Activated CD8-positive, alpha-beta T cell treated with anti-CD3 and anti-CD28 coated beads for 36 hours (primary cell): ENCODE measurements at regions not wholly inside any gene's neighbourhood (a gene's known extent, or its start where the extent isn't known, plus 50 kb on each side); places are given as distances from the start of the nearest gene placed in this dataset.

Source experiments
- ATAC-seq: fragments of 200-7000 bp; cut with Tn5 transposase; one replicate; pipeline ENCODE4 v1.10.0; 2021; ENCODE audit warnings: mild to moderate bottlenecking, moderate library complexity
- CTCF ChIA-PET: fragments of 350-600 bp; sonication (Branson Sonifier 250); formaldehyde crosslinking; loops from one replicate; lab custom pipeline; 2021; ENCODE audit warnings: antibody characterized with exemption; lab: Charles Lee
- POLR2A ChIA-PET: fragments of 350-600 bp; sonication (Branson Sonifier 250); formaldehyde crosslinking; loops from one replicate; lab custom pipeline; 2021; ENCODE audit warnings: antibody characterized with exemption; lab: Charles Lee
- DNase-seq: peaks from one replicate; pipeline ENCODE4 v3.0.0-alpha.2; 2020
- H3K27ac Mint-ChIP-seq: one replicate; pipeline ENCODE4 v1.8.0; 2021; ENCODE audit warnings: mild to moderate bottlenecking, mixed read lengths
- H3K27me3 Mint-ChIP-seq: one replicate; pipeline ENCODE4 v1.8.0; 2021; ENCODE audit warnings: mixed read lengths
- H3K36me3 Mint-ChIP-seq: one replicate; pipeline ENCODE4 v1.8.0; 2021; ENCODE audit warnings: low read depth, mixed read lengths
- H3K4me1 Mint-ChIP-seq: one replicate; pipeline ENCODE4 v1.8.0; 2021; ENCODE audit warnings: low read depth, mixed read lengths
- H3K4me3 Mint-ChIP-seq: one replicate; pipeline ENCODE4 v1.8.0; 2021; ENCODE audit warnings: mild to moderate bottlenecking, moderate library complexity, mixed read lengths
- H3K9me3 Mint-ChIP-seq: one replicate; pipeline ENCODE4 v1.8.0; 2021; ENCODE audit warnings: mixed read lengths
- CTCF ChIP-seq: fragments of 200-600 bp; IDR thresholded peaks from one replicate; pipeline ENCODE4 v1.8.0; 2022; ENCODE audit warnings: antibody characterized with exemption, mild to moderate bottlenecking
- intact Hi-C: fragments of 100-400 bp; cut with micrococcal nuclease; formaldehyde crosslinking; loops from one replicate; pipeline ENCODE4 v1.10.0; 2022

- Mint-ChIP-seq H3K9me3 (no peaks in the 10 kb centered on the region), H3K4me1 (no peaks in the 10 kb centered on the region), H3K27ac (no peak overlapping the region), H3K27me3 (no peaks in the 10 kb centered on the region), H3K4me3 (no peak overlapping the region), H3K36me3 (no peaks in the 10 kb centered on the region)
- DNase-seq (no peak), ATAC-seq (no peak)
- ChIA-PET CTCF (no interaction called here), POLR2A (no interaction called here)
- TF ChIP-seq CTCF, result no peak
- intact Hi-C loops, result no loop called here
These were observed 108.7 kb upstream of the FUNDC1 start for GRCh38 chrX:44651358-44651757.

GRCh38 chrX:44643723-44644122 lies 101.1 kb upstream of the FUNDC1 start:
- intact Hi-C loops, result no loop called here
- DNase-seq (no peak), ATAC-seq (no peak)
- H3K9me3 Mint-ChIP-seq, result no peaks in the 10 kb centered on the region
- H3K27me3 Mint-ChIP-seq, result no peaks in the 10 kb centered on the region
- no peaks in the 10 kb centered on the region for H3K4me1 Mint-ChIP-seq
- no peaks in the 10 kb centered on the region for H3K36me3 Mint-ChIP-seq
- TF ChIP-seq CTCF, result no peak
- H3K27ac Mint-ChIP-seq, result no peak overlapping the region
- H3K4me3 Mint-ChIP-seq, result no peak overlapping the region
- CTCF ChIA-PET, result no interaction called here
- POLR2A ChIA-PET, result no interaction called here

GRCh38 chrX:44637282-44637681 lies 94.6 kb upstream of the FUNDC1 start:
- H3K27ac Mint-ChIP-seq, result no peak overlapping the region
- no peaks in the 10 kb centered on the region for H3K9me3 Mint-ChIP-seq
- no peaks in the 10 kb centered on the region for H3K36me3 Mint-ChIP-seq
- no peak overlapping the region for H3K4me3 Mint-ChIP-seq
- ChIA-PET CTCF (no interaction called here), POLR2A (no interaction called here)
- H3K27me3 Mint-ChIP-seq, result no peaks in the 10 kb centered on the region
- H3K4me1 Mint-ChIP-seq, result no peaks in the 10 kb centered on the region
- no peak for TF ChIP-seq CTCF
- no peak for ATAC-seq
- DNase-seq, result no peak
- intact Hi-C loops, result no loop called here

GRCh38 chrX:44621078-44621477 lies 78.4 kb upstream of the FUNDC1 start:
- Mint-ChIP-seq H3K36me3 (no peaks in the 10 kb centered on the region), H3K27ac (no peak overlapping the region), H3K4me3 (no peak overlapping the region), H3K9me3 (no peaks in the 10 kb centered on the region), H3K4me1 (no peaks in the 10 kb centered on the region), H3K27me3 (no peaks in the 10 kb centered on the region)
- POLR2A ChIA-PET, result no interaction called here
- CTCF ChIA-PET, result no interaction called here
- no peak for ATAC-seq
- no peak for TF ChIP-seq CTCF
- intact Hi-C loops, result no loop called here
- no peak for DNase-seq

GRCh38 chrX:44619039-44619438 lies 76.4 kb upstream of the FUNDC1 start:
- ChIA-PET CTCF (no interaction called here), POLR2A (no interaction called here)
- Mint-ChIP-seq H3K36me3 (no peaks in the 10 kb centered on the region), H3K4me1 (no peaks in the 10 kb centered on the region), H3K4me3 (no peak overlapping the region), H3K9me3 (no peaks in the 10 kb centered on the region), H3K27ac (no peak overlapping the region), H3K27me3 (no peaks in the 10 kb centered on the region)
- intact Hi-C loops, result no loop called here
- no peak for DNase-seq
- TF ChIP-seq CTCF, result no peak
- ATAC-seq, result no peak
